Fibroblast of villous mesenchyme (primary cell): ENCODE measurements at regions not wholly inside any gene's neighbourhood (a gene's known extent, or its start where the extent isn't known, plus 50 kb on each side); places are given as distances from the start of the nearest gene placed in this dataset.

ENCODE experiments used
- DNase-seq: peaks from one replicate; pipeline ENCODE4 v3.0.0-alpha.2; 2010; ENCODE audit warnings: low read depth
- H3K4me3 ChIP-seq: 2 replicates; pipeline ENCODE4 v1.5.1; 2011; ENCODE audit warnings: low read depth, mild to moderate bottlenecking, low read length
- CTCF ChIP-seq: IDR thresholded peaks from 2 replicates; pipeline ENCODE4 v1.5.1; 2012; ENCODE audit warnings: low read depth, mild to moderate bottlenecking, low read length; ENCODE audit not compliant: insufficient read depth

GRCh38 chr13:86098511-86098910 lies 299.3 kb upstream of the SLITRK6 start:
- no peak for TF ChIP-seq CTCF
- no peak for DNase-seq

GRCh38 chr13:86095351-86095750 lies 296.1 kb upstream of the SLITRK6 start:
- DNase-seq: no peak
- no peak for TF ChIP-seq CTCF
- no peak overlapping the region for H3K4me3 ChIP-seq

More at GRCh38 chr13:86098511-86098910, 299.3 kb upstream of the SLITRK6 start:
- no peak overlapping the region for H3K4me3 ChIP-seq

- no peak overlapping the region for H3K4me3 ChIP-seq
- TF ChIP-seq CTCF: no peak
- DNase-seq: no peak
These were observed 291.0 kb upstream of the SLITRK6 start for GRCh38 chr13:86090181-86090580.

- H3K4me3 ChIP-seq: no peak overlapping the region
- TF ChIP-seq CTCF: no peak
- DNase-seq: no peak
These were observed 288.0 kb upstream of the SLITRK6 start for GRCh38 chr13:86087244-86087643.

- DNase-seq: no peak
- TF ChIP-seq CTCF: no peak
These were observed 286.7 kb upstream of the SLITRK6 start for GRCh38 chr13:86085890-86086289.

GRCh38 chr13:86082121-86082520 lies 282.9 kb upstream of the SLITRK6 start:
- DNase-seq: no peak
- H3K4me3 ChIP-seq: no peak overlapping the region
- no peak for TF ChIP-seq CTCF

More at GRCh38 chr13:86085890-86086289, 286.7 kb upstream of the SLITRK6 start:
- H3K4me3 ChIP-seq: no peak overlapping the region

- H3K4me3 ChIP-seq: no peak overlapping the region
- TF ChIP-seq CTCF: no peak
- DNase-seq: no peak
These were observed 281.2 kb upstream of the SLITRK6 start for GRCh38 chr13:86080340-86080995.
